HUES48 (cell line): ENCODE measurements at regions not wholly inside any gene's neighbourhood (a gene's known extent, or its start where the extent isn't known, plus 50 kb on each side); places are given as distances from the start of the nearest gene placed in this dataset.

Source experiments
- H3K27ac ChIP-seq: one replicate; pipeline ENCODE4 v1.7.0; 2013; ENCODE audit warnings: low read depth, low read length, inconsistent platforms
- H3K27me3 ChIP-seq: 2 replicates; pipeline ENCODE4 v1.6.1; 2013; ENCODE audit warnings: mild to moderate bottlenecking, low read length; ENCODE audit not compliant: control insufficient read depth, insufficient read depth
- H3K36me3 ChIP-seq: 2 replicates; pipeline ENCODE4 v1.6.1; 2013; ENCODE audit warnings: low read length; ENCODE audit not compliant: control insufficient read depth, insufficient read depth
- H3K4me1 ChIP-seq: 2 replicates; pipeline ENCODE4 v1.6.1; 2013; ENCODE audit warnings: mild to moderate bottlenecking, low read length; ENCODE audit not compliant: control insufficient read depth, insufficient read depth
- H3K4me3 ChIP-seq: 2 replicates; pipeline ENCODE4 v1.5.1; 2013; ENCODE audit warnings: mild to moderate bottlenecking, low read depth, low read length
- H3K9ac ChIP-seq: 2 replicates; pipeline ENCODE4 v1.6.1; 2013; ENCODE audit warnings: mild to moderate bottlenecking, low read depth, low read length, moderate library complexity
- H3K9me3 ChIP-seq: 2 replicates; pipeline ENCODE4 v1.6.1; 2013; ENCODE audit warnings: low read length; ENCODE audit not compliant: control insufficient read depth, insufficient read depth

DNA sequence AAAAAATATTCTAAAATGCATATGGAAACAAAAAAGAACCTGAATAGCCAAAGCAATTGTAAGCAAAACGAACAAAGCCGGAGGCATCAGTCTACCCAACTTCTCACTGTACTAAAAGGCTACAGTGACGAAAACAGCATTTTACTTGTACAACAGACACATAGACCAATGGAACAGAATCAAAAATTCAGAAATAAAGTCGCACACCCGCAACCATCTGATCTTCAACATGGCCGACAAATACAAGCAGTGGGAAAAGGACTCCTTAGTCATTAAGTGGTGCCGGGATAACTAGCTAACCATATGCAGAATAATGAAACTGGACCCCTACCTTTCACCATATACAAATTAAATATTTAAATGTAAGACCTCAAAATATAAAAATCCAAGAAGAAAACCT lies 203.9 kb upstream of the PPFIA2 start:
- Histone ChIP-seq H3K9me3 (no peaks in the 10 kb centered on the region), H3K36me3 (no peaks in the 10 kb centered on the region), H3K4me3 (no peak overlapping the region)

DNA sequence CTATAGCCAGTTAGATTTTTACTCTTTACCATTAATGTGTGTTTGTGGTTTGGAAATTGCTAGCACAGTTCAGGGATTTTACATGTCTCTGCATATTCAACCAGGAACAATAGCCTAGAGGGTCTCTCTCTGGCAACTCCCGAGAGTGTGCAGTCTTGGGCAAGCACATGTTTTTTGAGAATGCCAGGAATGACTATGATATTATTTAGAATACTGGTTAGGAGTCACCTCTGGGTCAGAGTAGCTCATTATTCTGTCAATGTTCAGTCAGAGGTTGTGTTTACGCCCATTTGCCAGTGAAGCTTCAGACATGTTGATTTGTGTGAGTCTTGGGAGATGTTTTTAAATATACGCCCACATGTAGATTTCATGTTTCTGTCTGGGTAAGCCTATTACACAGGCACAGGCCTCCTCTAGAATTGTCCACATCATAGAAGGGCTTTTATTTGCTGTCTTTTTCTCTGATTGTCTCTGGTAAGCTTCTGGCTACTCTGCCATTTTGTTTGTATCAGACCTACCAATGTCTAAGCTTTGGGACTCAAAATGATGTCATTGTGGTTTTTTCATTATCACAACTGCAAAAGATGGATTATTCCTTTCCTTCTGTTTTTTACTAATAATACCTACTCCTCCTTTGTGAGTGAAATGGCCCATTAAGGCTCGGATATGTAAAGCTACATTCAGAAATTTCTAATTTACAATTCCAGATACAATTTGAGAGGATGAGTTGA lies 203.1 kb upstream of the PPFIA2 start:
- Histone ChIP-seq H3K36me3 (no peaks in the 10 kb centered on the region), H3K27me3 (no peaks in the 10 kb centered on the region), H3K4me3 (no peak overlapping the region), H3K4me1 (no peaks in the 10 kb centered on the region), H3K27ac (no peak overlapping the region), H3K9me3 (no peaks in the 10 kb centered on the region), H3K9ac (no peak overlapping the region)

More for the DNA sequence above, 203.9 kb upstream of the PPFIA2 start:
- no peaks in the 10 kb centered on the region for H3K27me3 ChIP-seq
- H3K27ac ChIP-seq = no peak overlapping the region
- H3K4me1 ChIP-seq = no peaks in the 10 kb centered on the region
- no peak overlapping the region for H3K9ac ChIP-seq

DNA sequence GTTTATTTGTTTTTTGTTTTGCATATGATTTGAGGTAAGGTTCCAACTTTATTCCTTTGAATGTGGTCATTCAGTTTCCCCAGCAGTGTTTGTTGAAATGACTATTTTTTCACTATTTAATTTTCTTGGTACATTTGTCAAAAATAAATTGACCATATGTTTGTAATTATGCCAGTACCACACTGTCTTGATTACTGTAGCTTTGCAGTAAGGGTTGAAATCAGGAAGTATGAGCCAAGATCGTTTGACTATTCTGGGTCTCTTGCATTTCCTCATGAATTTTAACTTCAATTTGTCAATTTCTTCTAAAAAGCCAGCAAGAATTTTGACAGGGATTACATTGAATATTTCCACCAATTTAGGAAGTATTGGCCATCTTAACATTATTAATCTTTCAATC lies 199.3 kb upstream of the PPFIA2 start:
- Histone ChIP-seq H3K4me1 (no peaks in the 10 kb centered on the region), H3K27ac (no peak overlapping the region), H3K36me3 (no peaks in the 10 kb centered on the region), H3K4me3 (no peak overlapping the region), H3K9me3 (no peaks in the 10 kb centered on the region), H3K27me3 (no peaks in the 10 kb centered on the region), H3K9ac (no peak overlapping the region)

DNA sequence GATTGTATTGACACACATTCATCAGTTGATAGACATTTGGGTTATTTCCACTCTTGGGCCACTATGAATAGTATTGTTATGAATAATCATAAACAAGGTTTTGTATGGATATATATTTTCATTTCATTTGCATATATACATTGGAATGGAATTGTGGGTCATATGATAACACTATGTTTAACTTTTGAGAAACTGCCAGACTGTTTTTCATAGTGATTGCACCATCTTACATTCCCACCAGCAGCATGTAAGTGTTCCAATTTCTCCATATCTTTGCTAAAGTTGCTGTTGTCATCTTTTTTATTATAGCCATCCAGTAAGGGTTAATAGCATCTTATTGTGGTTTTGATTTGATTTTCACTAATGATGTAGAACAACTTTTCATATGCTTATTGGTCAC lies 198.5 kb upstream of the PPFIA2 start:
- Histone ChIP-seq H3K4me3 (no peak overlapping the region), H3K27ac (no peak overlapping the region), H3K4me1 (no peaks in the 10 kb centered on the region), H3K9ac (no peak overlapping the region), H3K27me3 (no peaks in the 10 kb centered on the region), H3K36me3 (no peaks in the 10 kb centered on the region), H3K9me3 (no peaks in the 10 kb centered on the region)

DNA sequence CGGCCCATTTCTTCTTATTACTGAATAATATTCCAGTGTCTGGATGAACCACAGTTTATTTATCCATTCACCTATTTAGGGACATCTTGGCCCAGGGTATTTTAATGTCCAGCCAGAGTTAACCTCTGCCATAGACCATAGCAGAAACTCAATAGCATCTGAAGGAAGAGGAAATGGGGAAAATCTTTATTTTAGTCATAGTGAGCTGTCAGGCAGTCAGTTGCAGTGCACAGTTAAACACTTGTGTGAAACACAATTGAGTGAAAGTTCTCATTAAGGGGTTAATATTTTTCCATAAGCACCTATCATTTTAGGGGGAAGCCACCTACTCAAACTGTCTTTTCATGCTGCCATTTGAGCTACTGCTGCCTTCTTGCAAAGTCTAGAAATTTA lies 197.3 kb upstream of the PPFIA2 start:
- no peak overlapping the region for H3K9ac ChIP-seq
- H3K9me3 ChIP-seq = no peaks in the 10 kb centered on the region
- H3K27ac ChIP-seq = no peak overlapping the region
- no peaks in the 10 kb centered on the region for H3K36me3 ChIP-seq
- H3K4me3 ChIP-seq = no peak overlapping the region
- no peaks in the 10 kb centered on the region for H3K4me1 ChIP-seq
- H3K27me3 ChIP-seq = no peaks in the 10 kb centered on the region

DNA sequence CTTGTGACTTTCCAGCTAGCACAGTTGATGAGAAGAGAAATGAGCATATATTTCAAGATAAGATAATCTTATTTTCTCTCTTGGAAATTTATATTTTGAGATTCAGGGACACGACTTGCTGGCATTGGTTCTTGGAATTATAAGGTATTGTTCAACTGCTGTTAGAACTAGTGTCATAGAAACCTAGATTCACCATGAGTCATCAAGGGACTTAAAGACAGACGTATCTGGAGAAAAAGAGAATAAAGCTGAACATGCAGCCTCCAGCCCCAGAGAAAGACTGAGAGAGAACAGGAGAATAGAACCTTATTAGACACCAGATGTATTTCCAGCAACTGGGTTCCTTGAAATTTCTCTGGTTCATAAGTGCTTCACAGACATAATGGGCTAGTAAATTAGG lies 194.4 kb upstream of the PPFIA2 start:
- H3K4me1 ChIP-seq = no peaks in the 10 kb centered on the region
- H3K27me3 ChIP-seq = no peaks in the 10 kb centered on the region

DNA sequence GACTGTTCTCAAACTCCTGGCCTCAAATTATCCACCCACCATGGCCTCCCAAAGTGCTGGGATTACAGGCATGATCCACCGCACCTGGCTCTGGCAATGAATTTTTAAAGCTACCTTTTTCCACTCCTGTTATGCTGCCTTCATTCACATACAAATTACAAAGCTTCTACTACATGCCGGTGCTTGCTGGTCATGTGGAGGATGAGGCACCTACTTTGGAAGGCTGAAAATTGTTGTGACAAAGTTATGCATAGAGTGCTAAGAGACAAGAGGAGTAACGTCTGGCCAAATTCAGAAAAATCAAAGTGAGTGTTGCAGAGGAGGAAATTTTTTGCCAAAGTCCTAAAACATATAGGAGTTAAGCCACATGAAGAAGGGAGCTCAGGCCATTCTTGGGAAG lies 191.7 kb upstream of the PPFIA2 start:
- Histone ChIP-seq H3K4me1 (no peaks in the 10 kb centered on the region), H3K9ac (no peak overlapping the region), H3K36me3 (no peaks in the 10 kb centered on the region), H3K27me3 (no peaks in the 10 kb centered on the region), H3K9me3 (no peaks in the 10 kb centered on the region), H3K4me3 (no peak overlapping the region), H3K27ac (no peak overlapping the region)

More for the DNA sequence above, 194.4 kb upstream of the PPFIA2 start:
- Histone ChIP-seq H3K9me3 (no peaks in the 10 kb centered on the region), H3K4me3 (no peak overlapping the region), H3K27ac (no peak overlapping the region), H3K36me3 (no peaks in the 10 kb centered on the region), H3K9ac (no peak overlapping the region)

DNA sequence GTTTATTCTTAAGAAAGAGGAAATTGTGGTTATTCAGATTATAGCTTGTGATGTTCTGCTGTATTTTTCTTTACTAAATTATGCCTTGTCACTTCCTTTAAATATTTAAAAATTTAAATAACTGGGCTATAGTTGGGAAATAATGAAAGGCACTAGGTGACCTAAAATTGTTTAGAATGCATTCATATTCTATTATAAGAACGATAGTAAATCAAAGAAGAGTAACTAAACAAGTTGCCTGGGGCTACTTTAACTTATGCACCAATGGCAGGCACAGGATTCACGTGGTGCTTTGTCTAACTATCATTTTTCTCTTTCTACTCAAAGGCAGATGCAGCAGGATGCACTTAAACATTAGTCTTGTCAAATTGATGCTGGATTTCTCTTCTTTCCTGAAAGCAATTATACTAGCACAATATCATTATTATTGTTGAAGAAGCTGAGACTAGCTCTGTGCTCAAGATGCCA lies 190.7 kb upstream of the PPFIA2 start:
- no peak overlapping the region for H3K9ac ChIP-seq
- H3K36me3 ChIP-seq = no peaks in the 10 kb centered on the region
- no peak overlapping the region for H3K27ac ChIP-seq
- no peak overlapping the region for H3K4me3 ChIP-seq
- H3K9me3 ChIP-seq = no peaks in the 10 kb centered on the region
- no peaks in the 10 kb centered on the region for H3K4me1 ChIP-seq
- no peaks in the 10 kb centered on the region for H3K27me3 ChIP-seq

DNA sequence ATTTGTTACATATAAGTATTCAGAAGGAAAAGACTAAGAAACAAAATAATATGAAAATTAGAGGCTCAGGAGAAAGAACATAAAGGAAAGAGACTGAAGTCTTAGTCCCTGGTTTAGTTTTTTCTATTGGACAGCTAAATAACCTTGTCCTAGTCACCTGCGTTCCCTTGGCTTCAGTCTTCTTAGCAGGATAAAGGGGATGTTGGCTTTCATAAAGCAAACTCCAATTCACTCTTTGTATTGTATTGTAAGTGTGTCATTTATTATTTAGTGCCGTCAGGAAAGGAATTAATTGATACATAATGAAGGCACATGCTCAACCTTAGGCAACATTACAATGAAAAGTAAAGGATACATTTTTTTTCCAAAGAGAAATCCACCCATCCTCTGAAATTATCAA lies 190.3 kb upstream of the PPFIA2 start:
- H3K36me3 ChIP-seq = no peaks in the 10 kb centered on the region
- H3K9me3 ChIP-seq = no peaks in the 10 kb centered on the region
- no peak overlapping the region for H3K4me3 ChIP-seq
- no peaks in the 10 kb centered on the region for H3K27me3 ChIP-seq
- H3K9ac ChIP-seq = no peak overlapping the region
- no peaks in the 10 kb centered on the region for H3K4me1 ChIP-seq
- no peak overlapping the region for H3K27ac ChIP-seq

DNA sequence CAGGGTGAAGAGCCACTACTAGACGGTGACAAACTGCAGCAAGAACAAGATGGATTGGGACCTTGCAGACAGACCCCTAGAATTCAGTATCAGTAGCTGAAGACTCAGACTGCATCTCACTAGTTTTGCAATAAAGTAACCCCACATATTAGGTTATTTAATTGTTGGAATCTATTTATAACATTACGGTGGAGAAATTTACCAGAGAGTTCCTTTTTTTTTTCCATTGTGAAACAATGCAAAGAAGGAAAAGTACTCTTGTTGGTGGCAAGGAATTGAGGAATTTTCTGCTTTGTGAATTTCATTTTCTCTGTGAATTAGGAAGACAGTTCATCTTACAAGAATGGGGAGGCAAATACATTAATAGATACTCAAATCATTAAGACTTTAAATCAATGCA lies 185.7 kb upstream of the PPFIA2 start:
- Histone ChIP-seq H3K4me1 (no peaks in the 10 kb centered on the region), H3K4me3 (no peak overlapping the region), H3K36me3 (no peaks in the 10 kb centered on the region)

DNA sequence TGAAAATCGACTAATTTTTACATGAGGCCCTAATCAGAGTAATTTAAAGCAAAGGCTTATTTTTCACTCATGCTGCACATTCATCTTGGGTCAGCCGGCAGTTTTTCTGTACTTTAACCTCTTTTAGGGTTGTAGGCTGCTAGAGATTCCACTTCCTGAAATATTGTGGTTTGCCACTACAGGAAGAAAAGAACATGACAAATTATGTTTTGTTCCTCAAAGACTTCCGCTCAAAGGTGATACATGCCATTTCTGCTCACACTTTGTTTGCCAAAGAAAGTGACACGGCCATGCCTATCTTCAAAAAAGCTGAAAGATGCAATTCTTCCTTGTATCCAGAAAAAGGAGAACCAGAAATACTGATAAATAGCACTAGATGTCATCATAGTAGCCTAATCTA lies 183.4 kb upstream of the PPFIA2 start:
- no peak overlapping the region for H3K9ac ChIP-seq
- no peak overlapping the region for H3K4me3 ChIP-seq
- no peaks in the 10 kb centered on the region for H3K36me3 ChIP-seq
- no peaks in the 10 kb centered on the region for H3K27me3 ChIP-seq
- no peak overlapping the region for H3K27ac ChIP-seq
- no peaks in the 10 kb centered on the region for H3K4me1 ChIP-seq
- H3K9me3 ChIP-seq = no peaks in the 10 kb centered on the region

More for the DNA sequence above, 185.7 kb upstream of the PPFIA2 start:
- Histone ChIP-seq H3K27ac (no peak overlapping the region), H3K27me3 (no peaks in the 10 kb centered on the region), H3K9ac (no peak overlapping the region), H3K9me3 (no peaks in the 10 kb centered on the region)
